ENCODE measurements at regions not wholly inside any gene's neighbourhood (a gene's known extent, or its start where the extent isn't known, plus 50 kb on each side); places are given as distances from the start of the nearest gene placed in this dataset.

- POLR2A ChIA-PET = no interaction called here
- no TSS peak for BruUV-seq (replicated peaks)
- CTCF ChIA-PET = interaction anchor here (0.6 to 0.7 kb wide), 2 partner anchors 42 to 926 kb away, joined by 3 read pairs; no protein-coding TSS in a partner anchor
- TF ChIP-seq, protein P1, sequence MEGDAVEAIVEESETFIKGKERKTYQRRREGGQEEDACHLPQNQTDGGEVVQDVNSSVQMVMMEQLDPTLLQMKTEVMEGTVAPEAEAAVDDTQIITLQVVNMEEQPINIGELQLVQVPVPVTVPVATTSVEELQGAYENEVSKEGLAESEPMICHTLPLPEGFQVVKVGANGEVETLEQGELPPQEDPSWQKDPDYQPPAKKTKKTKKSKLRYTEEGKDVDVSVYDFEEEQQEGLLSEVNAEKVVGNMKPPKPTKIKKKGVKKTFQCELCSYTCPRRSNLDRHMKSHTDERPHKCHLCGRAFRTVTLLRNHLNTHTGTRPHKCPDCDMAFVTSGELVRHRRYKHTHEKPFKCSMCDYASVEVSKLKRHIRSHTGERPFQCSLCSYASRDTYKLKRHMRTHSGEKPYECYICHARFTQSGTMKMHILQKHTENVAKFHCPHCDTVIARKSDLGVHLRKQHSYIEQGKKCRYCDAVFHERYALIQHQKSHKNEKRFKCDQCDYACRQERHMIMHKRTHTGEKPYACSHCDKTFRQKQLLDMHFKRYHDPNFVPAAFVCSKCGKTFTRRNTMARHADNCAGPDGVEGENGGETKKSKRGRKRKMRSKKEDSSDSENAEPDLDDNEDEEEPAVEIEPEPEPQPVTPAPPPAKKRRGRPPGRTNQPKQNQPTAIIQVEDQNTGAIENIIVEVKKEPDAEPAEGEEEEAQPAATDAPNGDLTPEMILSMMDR (IDR thresholded peaks at IDR 0.05; ENCODE audit: unreplicated experiment) = no peak
- no peak for DNase-seq (ENCODE audit: unreplicated experiment)
- Mint-ChIP-seq H3K36me3 (ENCODE audit: insufficient read depth, unreplicated experiment) (peaks cover 90% of the 10 kb centered on the region), H3K9me3 (ENCODE audit: unreplicated experiment) (no peaks in the 10 kb centered on the region), H3K4me3 (ENCODE audit: unreplicated experiment) (no peak overlapping the region), H3K4me1 (ENCODE audit: insufficient read depth, unreplicated experiment) (peaks cover 6% of the 10 kb centered on the region), H3K27me3 (ENCODE audit: insufficient read depth, unreplicated experiment) (no peaks in the 10 kb centered on the region), H3K27ac (ENCODE audit: low read depth, unreplicated experiment) (no peak overlapping the region)
- intact Hi-C loops (cut with micrococcal nuclease) = no loop called here
Observed at GRCh38 chr17:72399608-72400487, 279.0 kb downstream of the SOX9 start.

GRCh38 chr17:72400488-72400827 is 279.6 kb downstream of the SOX9 start:
- intact Hi-C loops (cut with micrococcal nuclease) = no loop called here
- Mint-ChIP-seq H3K27me3 (ENCODE audit: insufficient read depth, unreplicated experiment) (no peaks in the 10 kb centered on the region), H3K4me1 (ENCODE audit: insufficient read depth, unreplicated experiment) (peaks cover 9% of the 10 kb centered on the region), H3K9me3 (ENCODE audit: unreplicated experiment) (no peaks in the 10 kb centered on the region), H3K27ac (ENCODE audit: low read depth, unreplicated experiment) (no peak overlapping the region), H3K4me3 (ENCODE audit: unreplicated experiment) (no peak overlapping the region), H3K36me3 (ENCODE audit: insufficient read depth, unreplicated experiment) (peaks cover 91% of the 10 kb centered on the region)
- ChIA-PET POLR2A (no interaction called here), CTCF (interaction anchor here (0.7 kb wide), 1 partner anchor 927 kb away, joined by 3 read pairs; no protein-coding TSS in a partner anchor)
- TF ChIP-seq, protein P1 (IDR thresholded peaks at IDR 0.05; ENCODE audit: unreplicated experiment) = no peak
- BruUV-seq (replicated peaks) = no TSS peak
- no peak for DNase-seq (ENCODE audit: unreplicated experiment)

GRCh38 chr17:72400863-72401262 is 280.0 kb downstream of the SOX9 start:
- CTCF ChIA-PET = no interaction called here
- intact Hi-C loops (cut with micrococcal nuclease) = no loop called here
- BruUV-seq (replicated peaks) = no TSS peak
- Mint-ChIP-seq H3K27me3 (ENCODE audit: insufficient read depth, unreplicated experiment) (no peaks in the 10 kb centered on the region), H3K36me3 (ENCODE audit: insufficient read depth, unreplicated experiment) (peaks cover 87% of the 10 kb centered on the region), H3K4me1 (ENCODE audit: insufficient read depth, unreplicated experiment) (peaks cover 12% of the 10 kb centered on the region), H3K9me3 (ENCODE audit: unreplicated experiment) (no peaks in the 10 kb centered on the region), H3K27ac (ENCODE audit: low read depth, unreplicated experiment) (no peak overlapping the region), H3K4me3 (ENCODE audit: unreplicated experiment) (no peak overlapping the region)
- POLR2A ChIA-PET = no interaction called here
- DNase-seq (ENCODE audit: unreplicated experiment) = no peak
- TF ChIP-seq, protein P1 (IDR thresholded peaks at IDR 0.05; ENCODE audit: unreplicated experiment) = no peak

- Mint-ChIP-seq H3K36me3 (ENCODE audit: insufficient read depth, unreplicated experiment) (peaks cover 75% of the 10 kb centered on the region), H3K9me3 (ENCODE audit: unreplicated experiment) (no peaks in the 10 kb centered on the region), H3K27me3 (ENCODE audit: insufficient read depth, unreplicated experiment) (no peaks in the 10 kb centered on the region), H3K4me1 (ENCODE audit: insufficient read depth, unreplicated experiment) (peaks cover 23% of the 10 kb centered on the region), H3K27ac (ENCODE audit: low read depth, unreplicated experiment) (no peak overlapping the region), H3K4me3 (ENCODE audit: unreplicated experiment) (no peak overlapping the region)
- CTCF ChIA-PET = no interaction called here
- intact Hi-C loops (cut with micrococcal nuclease) = no loop called here
- DNase-seq (ENCODE audit: unreplicated experiment) = no peak
- POLR2A ChIA-PET = interaction anchor here (0.6 kb wide), 1 partner anchor 1360 kb away, joined by 3 read pairs; no protein-coding TSS in a partner anchor
- TF ChIP-seq, protein P1 (IDR thresholded peaks at IDR 0.05; ENCODE audit: unreplicated experiment) = no peak
- BruUV-seq (replicated peaks) = no TSS peak
Observed at GRCh38 chr17:72401883-72402726, 281.3 kb downstream of the SOX9 start.
